Suprapubic skin (tissue), 3 donors: ENCODE measurements at regions not wholly inside any gene's neighbourhood (a gene's known extent, or its start where the extent isn't known, plus 50 kb on each side); places are given as distances from the start of the nearest gene placed in this dataset.

Experiments used
- POLR2AphosphoS5 ChIP-seq, 3 donors: sonication (generic); formaldehyde crosslinking; IDR thresholded peaks; one replicate each; pipeline ENCODE4 v1.6.1; 2017; ENCODE audit warnings: antibody characterized with exemption in 3 of 3
- TF ChIP-seq, protein P1 (sequence below), 2 donors: fragments of 200-600 bp in 1 of 2; fragments of 450-650 bp in 1 of 2; sonication (generic) in 1 of 2; IDR thresholded peaks; one replicate each; pipeline ENCODE4 v1.5.1; 2016 to 2019; ENCODE audit warnings: antibody characterized with exemption in 2 of 2, mild to moderate bottlenecking in 1 of 2, moderate library complexity in 1 of 2

DNA sequence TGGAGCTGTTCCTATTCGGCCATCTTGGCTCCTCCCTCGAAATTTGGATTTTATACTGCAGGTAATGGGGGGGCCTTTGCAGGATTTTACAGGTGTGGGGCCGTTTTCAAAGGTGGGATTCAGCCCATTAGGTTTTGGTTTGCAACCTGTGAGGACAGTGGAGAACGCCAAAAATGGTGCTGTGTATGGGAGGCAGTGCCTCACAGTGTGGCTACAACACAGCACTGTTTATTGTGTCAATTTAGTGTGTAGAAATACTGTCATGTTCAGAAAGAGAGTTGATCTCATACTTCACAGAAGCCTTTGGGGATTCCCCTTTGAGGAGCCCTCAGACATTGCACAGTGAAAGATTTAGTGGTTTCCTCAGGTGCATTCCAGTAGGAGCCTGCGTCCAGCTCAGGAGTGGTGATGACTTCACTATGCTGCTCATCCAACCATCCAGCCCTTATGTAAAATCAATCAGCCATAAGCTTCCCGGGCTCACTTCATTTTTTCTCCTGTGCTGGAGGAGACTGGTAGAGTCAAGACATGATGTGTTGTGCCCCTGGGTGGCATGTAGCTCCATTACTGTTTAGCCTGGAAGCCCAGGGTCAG lies 92.7 kb upstream of the PRMT8 start:
- TF ChIP-seq, protein P1, sequence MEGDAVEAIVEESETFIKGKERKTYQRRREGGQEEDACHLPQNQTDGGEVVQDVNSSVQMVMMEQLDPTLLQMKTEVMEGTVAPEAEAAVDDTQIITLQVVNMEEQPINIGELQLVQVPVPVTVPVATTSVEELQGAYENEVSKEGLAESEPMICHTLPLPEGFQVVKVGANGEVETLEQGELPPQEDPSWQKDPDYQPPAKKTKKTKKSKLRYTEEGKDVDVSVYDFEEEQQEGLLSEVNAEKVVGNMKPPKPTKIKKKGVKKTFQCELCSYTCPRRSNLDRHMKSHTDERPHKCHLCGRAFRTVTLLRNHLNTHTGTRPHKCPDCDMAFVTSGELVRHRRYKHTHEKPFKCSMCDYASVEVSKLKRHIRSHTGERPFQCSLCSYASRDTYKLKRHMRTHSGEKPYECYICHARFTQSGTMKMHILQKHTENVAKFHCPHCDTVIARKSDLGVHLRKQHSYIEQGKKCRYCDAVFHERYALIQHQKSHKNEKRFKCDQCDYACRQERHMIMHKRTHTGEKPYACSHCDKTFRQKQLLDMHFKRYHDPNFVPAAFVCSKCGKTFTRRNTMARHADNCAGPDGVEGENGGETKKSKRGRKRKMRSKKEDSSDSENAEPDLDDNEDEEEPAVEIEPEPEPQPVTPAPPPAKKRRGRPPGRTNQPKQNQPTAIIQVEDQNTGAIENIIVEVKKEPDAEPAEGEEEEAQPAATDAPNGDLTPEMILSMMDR (IDR thresholded peaks at IDR 0.05): no peak
- no peak for TF ChIP-seq POLR2AphosphoS5 (IDR thresholded peaks at IDR 0.05)
